ENCODE measurements at regions not wholly inside any gene's neighbourhood (a gene's known extent, or its start where the extent isn't known, plus 50 kb on each side); places are given as distances from the start of the nearest gene placed in this dataset.

DNA sequence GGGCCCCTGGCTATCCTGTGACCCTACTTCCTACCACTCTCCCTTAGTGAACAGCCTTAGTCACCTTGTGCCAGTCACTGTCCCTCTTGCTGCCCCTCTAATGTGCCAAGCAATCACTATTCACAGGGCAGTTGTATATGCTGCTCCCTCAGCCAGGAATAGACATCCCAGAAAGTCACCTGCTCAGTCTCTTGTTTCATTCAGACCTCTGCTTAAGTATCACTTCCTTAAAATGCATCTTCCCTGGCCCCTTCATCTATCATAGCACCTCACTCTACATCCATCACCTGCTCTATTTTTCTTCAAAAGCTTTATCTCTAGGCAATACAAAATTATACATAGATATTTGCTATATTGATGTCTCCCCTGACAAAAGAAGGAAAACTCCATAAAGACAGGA is 328.4 kb upstream of the NFE2L3 start:
- no peaks in the 10 kb centered on the region for H3K4me1 ChIP-seq (ENCODE audit: insufficient read depth, low read length)
- no peak overlapping the region for H3K4me2 ChIP-seq (ENCODE audit: insufficient read depth, low read length)
- H3K36me3 ChIP-seq (ENCODE audit: insufficient read depth, low read length) = no peaks in the 10 kb centered on the region
- H3K27me3 ChIP-seq (ENCODE audit: insufficient read depth, low read length, poor library complexity) = peaks cover 6% of the 10 kb centered on the region
- no peak overlapping the region for H3K27ac ChIP-seq (ENCODE audit: low read length)
- ATAC-seq (ENCODE audit: insufficient read depth, low read depth) (no peak), DNase-seq (no peak)
- H3K9me3 ChIP-seq (ENCODE audit: insufficient read depth, low read length, severe bottlenecking) = no peaks in the 10 kb centered on the region
- no peaks in the 10 kb centered on the region for H4K20me1 ChIP-seq (ENCODE audit: insufficient read depth, low read length)
- no peak overlapping the region for H2AFZ ChIP-seq (ENCODE audit: low read depth, low read length)
- no peak overlapping the region for H3K9ac ChIP-seq (ENCODE audit: low read depth, low read length)
- H3K79me2 ChIP-seq (ENCODE audit: insufficient read depth, low read length) = no peaks in the 10 kb centered on the region
- TF ChIP-seq, protein P1, sequence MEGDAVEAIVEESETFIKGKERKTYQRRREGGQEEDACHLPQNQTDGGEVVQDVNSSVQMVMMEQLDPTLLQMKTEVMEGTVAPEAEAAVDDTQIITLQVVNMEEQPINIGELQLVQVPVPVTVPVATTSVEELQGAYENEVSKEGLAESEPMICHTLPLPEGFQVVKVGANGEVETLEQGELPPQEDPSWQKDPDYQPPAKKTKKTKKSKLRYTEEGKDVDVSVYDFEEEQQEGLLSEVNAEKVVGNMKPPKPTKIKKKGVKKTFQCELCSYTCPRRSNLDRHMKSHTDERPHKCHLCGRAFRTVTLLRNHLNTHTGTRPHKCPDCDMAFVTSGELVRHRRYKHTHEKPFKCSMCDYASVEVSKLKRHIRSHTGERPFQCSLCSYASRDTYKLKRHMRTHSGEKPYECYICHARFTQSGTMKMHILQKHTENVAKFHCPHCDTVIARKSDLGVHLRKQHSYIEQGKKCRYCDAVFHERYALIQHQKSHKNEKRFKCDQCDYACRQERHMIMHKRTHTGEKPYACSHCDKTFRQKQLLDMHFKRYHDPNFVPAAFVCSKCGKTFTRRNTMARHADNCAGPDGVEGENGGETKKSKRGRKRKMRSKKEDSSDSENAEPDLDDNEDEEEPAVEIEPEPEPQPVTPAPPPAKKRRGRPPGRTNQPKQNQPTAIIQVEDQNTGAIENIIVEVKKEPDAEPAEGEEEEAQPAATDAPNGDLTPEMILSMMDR (IDR thresholded peaks at IDR 0.05; ENCODE audit: borderline replicate concordance, extremely low read depth, low read length, poor library complexity, severe bottlenecking) = no peak
- no peak for TF ChIP-seq EZH2 (IDR thresholded peaks at IDR 0.05; ENCODE audit: borderline replicate concordance, low read depth, low read length, severe bottlenecking)
- H3K4me3 ChIP-seq (ENCODE audit: low read depth in 1 of 2, low read length in 2 of 2) = no peak overlapping the region

DNA sequence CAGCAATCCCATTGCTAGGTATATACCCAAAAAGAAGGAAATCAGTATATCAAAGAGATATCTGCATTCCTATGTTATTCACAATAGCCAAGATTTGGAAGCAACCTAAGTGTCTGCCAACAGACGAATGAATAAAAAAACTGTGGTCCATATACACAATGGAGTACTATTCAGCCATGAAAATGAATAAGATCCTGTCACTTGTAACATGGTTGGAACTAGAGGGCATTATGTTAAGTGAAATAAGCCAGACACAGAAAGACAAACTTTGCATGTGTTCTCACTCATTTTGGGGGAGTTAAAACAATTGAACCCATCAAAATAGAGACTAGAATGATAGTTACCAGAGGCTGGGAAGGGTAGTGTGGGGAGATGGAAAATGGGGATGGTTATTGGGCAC is 323.5 kb upstream of the NFE2L3 start:
- Histone ChIP-seq H3K4me2 (ENCODE audit: insufficient read depth, low read length) (no peak overlapping the region), H3K9ac (ENCODE audit: low read depth, low read length) (no peak overlapping the region), H3K36me3 (ENCODE audit: insufficient read depth, low read length) (no peaks in the 10 kb centered on the region), H3K9me3 (ENCODE audit: insufficient read depth, low read length, severe bottlenecking) (no peaks in the 10 kb centered on the region), H3K27me3 (ENCODE audit: insufficient read depth, low read length, poor library complexity) (no peaks in the 10 kb centered on the region), H4K20me1 (ENCODE audit: insufficient read depth, low read length) (no peaks in the 10 kb centered on the region), H3K4me3 (ENCODE audit: low read depth in 1 of 2, low read length in 2 of 2) (no peak overlapping the region), H3K4me1 (ENCODE audit: insufficient read depth, low read length) (no peaks in the 10 kb centered on the region), H3K27ac (ENCODE audit: low read length) (no peak overlapping the region), H3K79me2 (ENCODE audit: insufficient read depth, low read length) (no peaks in the 10 kb centered on the region), H2AFZ (ENCODE audit: low read depth, low read length) (no peak overlapping the region)
- no peak for ATAC-seq (ENCODE audit: insufficient read depth, low read depth)
- DNase-seq = no peak
- TF ChIP-seq, protein P1 (IDR thresholded peaks at IDR 0.05; ENCODE audit: borderline replicate concordance, extremely low read depth, low read length, poor library complexity, severe bottlenecking) = no peak
- TF ChIP-seq EZH2 (IDR thresholded peaks at IDR 0.05; ENCODE audit: borderline replicate concordance, low read depth, low read length, severe bottlenecking) = no peak

DNA sequence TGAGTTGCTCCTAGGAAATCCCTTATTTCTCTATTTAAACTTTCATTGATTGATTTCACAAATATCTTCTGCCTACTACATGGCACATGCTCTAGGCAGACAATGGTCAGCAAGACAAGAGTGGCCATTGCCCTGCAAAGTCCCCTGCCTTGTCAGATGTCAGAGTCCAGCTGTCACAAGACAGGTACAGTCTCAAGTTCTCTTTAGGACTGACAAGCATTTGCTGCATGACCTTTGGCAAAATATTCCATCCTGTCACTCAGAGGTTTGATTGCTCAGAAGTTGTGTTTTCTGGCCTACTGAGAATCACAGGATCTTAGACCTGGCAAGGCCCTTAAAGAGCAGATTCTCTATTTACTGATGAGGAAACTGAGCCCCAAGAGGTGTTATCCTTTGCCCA is 322.3 kb upstream of the NFE2L3 start:
- TF ChIP-seq EZH2 (IDR thresholded peaks at IDR 0.05; ENCODE audit: borderline replicate concordance, low read depth, low read length, severe bottlenecking) = no peak
- TF ChIP-seq, protein P1 (IDR thresholded peaks at IDR 0.05; ENCODE audit: borderline replicate concordance, extremely low read depth, low read length, poor library complexity, severe bottlenecking) = no peak
- ATAC-seq (ENCODE audit: insufficient read depth, low read depth) (no peak), DNase-seq (no peak)
- Histone ChIP-seq H4K20me1 (ENCODE audit: insufficient read depth, low read length) (no peaks in the 10 kb centered on the region), H3K9ac (ENCODE audit: low read depth, low read length) (no peak overlapping the region), H3K27ac (ENCODE audit: low read length) (no peak overlapping the region), H3K4me2 (ENCODE audit: insufficient read depth, low read length) (no peak overlapping the region), H3K4me3 (ENCODE audit: low read depth in 1 of 2, low read length in 2 of 2) (no peak overlapping the region), H3K9me3 (ENCODE audit: insufficient read depth, low read length, severe bottlenecking) (no peaks in the 10 kb centered on the region), H3K36me3 (ENCODE audit: insufficient read depth, low read length) (no peaks in the 10 kb centered on the region), H3K79me2 (ENCODE audit: insufficient read depth, low read length) (no peaks in the 10 kb centered on the region), H3K27me3 (ENCODE audit: insufficient read depth, low read length, poor library complexity) (no peaks in the 10 kb centered on the region), H2AFZ (ENCODE audit: low read depth, low read length) (no peak overlapping the region), H3K4me1 (ENCODE audit: insufficient read depth, low read length) (no peaks in the 10 kb centered on the region)

DNA sequence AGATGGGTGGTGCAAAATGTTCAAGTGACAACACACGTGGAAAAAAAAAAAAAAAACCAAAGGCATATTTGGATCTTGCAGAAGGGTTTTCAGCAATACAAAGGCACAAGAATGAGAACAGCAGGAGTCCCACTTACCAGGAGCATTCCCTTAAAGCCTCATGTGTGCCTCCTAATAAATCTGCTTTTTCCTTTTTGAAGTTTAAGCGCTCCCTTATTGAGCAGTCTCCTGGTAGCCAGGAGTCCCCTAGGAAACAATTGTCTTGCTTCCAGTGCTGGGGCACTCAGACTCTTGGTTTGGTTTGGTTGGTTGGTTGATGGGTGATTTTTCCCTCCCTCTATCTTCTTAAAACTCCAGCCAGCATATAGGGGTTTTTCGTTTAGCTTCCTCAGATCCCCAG is 321.8 kb upstream of the NFE2L3 start:
- no peak overlapping the region for H2AFZ ChIP-seq (ENCODE audit: low read depth, low read length)
- no peak overlapping the region for H3K4me3 ChIP-seq (ENCODE audit: low read depth in 1 of 2, low read length in 2 of 2)
- no peak overlapping the region for H3K4me2 ChIP-seq (ENCODE audit: insufficient read depth, low read length)
- no peak overlapping the region for H3K27ac ChIP-seq (ENCODE audit: low read length)
- ATAC-seq (ENCODE audit: insufficient read depth, low read depth) (no peak), DNase-seq (no peak)
- no peaks in the 10 kb centered on the region for H3K36me3 ChIP-seq (ENCODE audit: insufficient read depth, low read length)
- H4K20me1 ChIP-seq (ENCODE audit: insufficient read depth, low read length) = no peaks in the 10 kb centered on the region
- H3K79me2 ChIP-seq (ENCODE audit: insufficient read depth, low read length) = no peaks in the 10 kb centered on the region
- no peaks in the 10 kb centered on the region for H3K27me3 ChIP-seq (ENCODE audit: insufficient read depth, low read length, poor library complexity)
- no peak overlapping the region for H3K9ac ChIP-seq (ENCODE audit: low read depth, low read length)
- no peaks in the 10 kb centered on the region for H3K4me1 ChIP-seq (ENCODE audit: insufficient read depth, low read length)
- TF ChIP-seq EZH2 (IDR thresholded peaks at IDR 0.05; ENCODE audit: borderline replicate concordance, low read depth, low read length, severe bottlenecking) = no peak
- TF ChIP-seq, protein P1 (IDR thresholded peaks at IDR 0.05; ENCODE audit: borderline replicate concordance, extremely low read depth, low read length, poor library complexity, severe bottlenecking) = no peak
- no peaks in the 10 kb centered on the region for H3K9me3 ChIP-seq (ENCODE audit: insufficient read depth, low read length, severe bottlenecking)
